ENCODE measurements at regions not wholly inside any gene's neighbourhood (a gene's known extent, or its start where the extent isn't known, plus 50 kb on each side); places are given as distances from the start of the nearest gene placed in this dataset.

DNA sequence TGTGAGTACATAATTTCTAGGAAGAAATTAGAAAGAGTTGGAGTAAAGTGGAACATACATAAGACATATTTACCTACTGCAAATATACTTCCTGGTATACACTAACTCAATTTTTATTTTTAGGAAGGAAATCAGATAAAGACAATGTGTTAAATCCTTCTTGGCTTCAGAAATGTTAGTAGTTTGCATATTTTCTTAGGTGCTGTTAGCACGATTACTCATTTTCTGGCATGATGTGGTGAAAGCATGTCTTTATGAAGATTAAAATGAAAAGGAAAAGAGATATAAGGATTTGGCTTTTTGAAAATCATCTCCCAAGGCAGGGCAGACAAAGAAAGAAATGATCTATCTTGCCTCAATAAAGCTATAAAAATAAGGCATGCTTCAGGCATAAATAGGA, 287.6 kb upstream of the E2F7 start:
- no peaks in the 10 kb centered on the region for H3K9me3 ChIP-seq
- no peaks in the 10 kb centered on the region for H3K4me1 Mint-ChIP-seq
- H3K36me3 Mint-ChIP-seq = no peaks in the 10 kb centered on the region
- H3K27ac ChIP-seq (ENCODE audit: low read length) = no peak overlapping the region
- WGBS (ENCODE audit: insufficient coverage) = 100% methylated on average over 1 of the region's 1 CpG
- no peak for ATAC-seq (replicated peaks in 1 of 4)
- H3K27me3 ChIP-seq (replicated peaks in 1 of 2; ENCODE audit: control insufficient read depth in 2 of 2, extremely low read depth in 1 of 2, insufficient read depth in 2 of 2, low read length in 1 of 2) = no peaks in the 10 kb centered on the region
- no peak for DNase-seq
- H3K4me3 ChIP-seq (ENCODE audit: control insufficient read depth in 1 of 2, extremely low read depth in 1 of 2, low read length in 1 of 2) = no peak overlapping the region
- H3K27ac Mint-ChIP-seq = no peak overlapping the region
- H3K9me3 Mint-ChIP-seq = peaks cover 0 to 3% (median 0%) of the 10 kb centered on the region in 3 donors
- H3K36me3 ChIP-seq (ENCODE audit: control insufficient read depth in 2 of 2, extremely low read depth in 1 of 2, insufficient read depth in 1 of 2, low read length in 1 of 2) = no peaks in the 10 kb centered on the region
- H3K4me3 Mint-ChIP-seq = no peak overlapping the region
- CTCF ChIA-PET = no interaction called here
- POLR2A ChIA-PET = no interaction called here
- H3K27me3 Mint-ChIP-seq = no peaks in the 10 kb centered on the region
- no peaks in the 10 kb centered on the region for H3K4me1 ChIP-seq (ENCODE audit: control insufficient read depth in 1 of 2, extremely low read depth in 1 of 2, insufficient read depth in 2 of 2, low read length in 2 of 2)

GRCh38 chr12:77351860-77352259, 286.5 kb upstream of the E2F7 start:
- POLR2A ChIA-PET = no interaction called here

DNA sequence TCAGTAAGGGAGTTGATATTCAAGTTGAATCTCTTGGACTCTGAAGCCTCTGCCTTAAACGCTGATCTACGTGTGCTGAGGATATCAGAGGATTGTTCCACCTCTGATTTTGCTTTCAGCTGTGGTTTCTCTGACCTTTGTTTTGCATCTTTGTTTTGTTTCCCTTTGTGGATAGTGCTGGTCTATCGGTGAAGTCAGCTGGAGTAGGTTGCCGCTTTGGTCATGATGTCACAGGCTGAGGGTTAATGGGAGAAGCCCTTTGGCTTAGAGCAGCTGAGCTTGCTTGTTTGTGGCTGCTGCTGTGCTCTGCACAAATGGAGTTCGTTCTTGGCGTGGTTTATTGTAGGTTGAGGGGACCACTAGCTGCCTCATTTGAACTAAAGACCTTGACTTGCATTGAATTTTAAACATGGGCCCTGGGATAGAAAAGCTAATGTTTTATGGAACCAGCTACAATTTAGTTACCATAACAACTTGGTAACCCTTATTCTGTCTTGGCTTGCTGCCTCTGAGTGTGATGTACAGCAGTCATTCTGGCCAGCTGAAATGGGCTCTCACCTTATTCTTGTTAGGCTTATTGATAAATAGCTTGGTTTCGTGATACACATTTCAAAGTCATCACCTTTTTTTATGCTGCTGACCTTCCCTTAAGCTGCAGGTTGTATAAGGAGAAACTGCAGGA, 284.5 kb upstream of the E2F7 start:
- H3K27me3 Mint-ChIP-seq = no peaks in the 10 kb centered on the region
- no peak overlapping the region for H3K4me3 ChIP-seq (ENCODE audit: control insufficient read depth in 1 of 2, extremely low read depth in 1 of 2, low read length in 1 of 2)
- 63% methylated on average over 6 of the region's 7 CpGs for WGBS (ENCODE audit: insufficient coverage)
- H3K4me1 ChIP-seq (ENCODE audit: control insufficient read depth in 1 of 2, extremely low read depth in 1 of 2, insufficient read depth in 2 of 2, low read length in 2 of 2) = no peaks in the 10 kb centered on the region
- DNase-seq (no peak), ATAC-seq (replicated peaks in 1 of 4) (no peak)
- H3K36me3 Mint-ChIP-seq = no peaks in the 10 kb centered on the region
- H3K27ac Mint-ChIP-seq = no peak overlapping the region
- H3K9me3 Mint-ChIP-seq = peaks cover 0 to 3% (median 0%) of the 10 kb centered on the region in 3 donors
- no peaks in the 10 kb centered on the region for H3K9me3 ChIP-seq
- no peaks in the 10 kb centered on the region for H3K4me1 Mint-ChIP-seq
- H3K27ac ChIP-seq (ENCODE audit: low read length) = no peak overlapping the region
- POLR2A ChIA-PET = no interaction called here
- H3K4me3 Mint-ChIP-seq = no peak overlapping the region
- H3K27me3 ChIP-seq (replicated peaks in 1 of 2; ENCODE audit: control insufficient read depth in 2 of 2, extremely low read depth in 1 of 2, insufficient read depth in 2 of 2, low read length in 1 of 2) = no peaks in the 10 kb centered on the region
- CTCF ChIA-PET = no interaction called here
- no peaks in the 10 kb centered on the region for H3K36me3 ChIP-seq (ENCODE audit: control insufficient read depth in 2 of 2, extremely low read depth in 1 of 2, insufficient read depth in 1 of 2, low read length in 1 of 2)

More at GRCh38 chr12:77351860-77352259, 286.5 kb upstream of the E2F7 start:
- ATAC-seq (replicated peaks in 1 of 4) (no peak), DNase-seq (no peak)
- Mint-ChIP-seq H3K9me3 (peaks cover 0 to 3% (median 0%) of the 10 kb centered on the region in 3 donors), H3K4me1 (no peaks in the 10 kb centered on the region), H3K27me3 (no peaks in the 10 kb centered on the region), H3K27ac (no peak overlapping the region), H3K4me3 (no peak overlapping the region), H3K36me3 (no peaks in the 10 kb centered on the region)
- Histone ChIP-seq H3K4me1 (ENCODE audit: control insufficient read depth in 1 of 2, extremely low read depth in 1 of 2, insufficient read depth in 2 of 2, low read length in 2 of 2) (no peaks in the 10 kb centered on the region), H3K9me3 (no peaks in the 10 kb centered on the region), H3K4me3 (ENCODE audit: control insufficient read depth in 1 of 2, extremely low read depth in 1 of 2, low read length in 1 of 2) (no peak overlapping the region), H3K27me3 (replicated peaks in 1 of 2; ENCODE audit: control insufficient read depth in 2 of 2, extremely low read depth in 1 of 2, insufficient read depth in 2 of 2, low read length in 1 of 2) (no peaks in the 10 kb centered on the region), H3K36me3 (ENCODE audit: control insufficient read depth in 2 of 2, extremely low read depth in 1 of 2, insufficient read depth in 1 of 2, low read length in 1 of 2) (no peaks in the 10 kb centered on the region), H3K27ac (ENCODE audit: low read length) (no peak overlapping the region)
- CTCF ChIA-PET = no interaction called here

GRCh38 chr12:77347017-77347416, 281.6 kb upstream of the E2F7 start:
- Mint-ChIP-seq H3K27ac (no peak overlapping the region), H3K9me3 (no peaks in the 10 kb centered on the region), H3K36me3 (no peaks in the 10 kb centered on the region), H3K4me3 (no peak overlapping the region), H3K4me1 (no peaks in the 10 kb centered on the region), H3K27me3 (no peaks in the 10 kb centered on the region)
- WGBS (ENCODE audit: insufficient coverage) = no CpG with 5 or more reads among the region's 2 CpGs
- no peak for ATAC-seq (replicated peaks in 1 of 4)
- Histone ChIP-seq H3K27ac (ENCODE audit: low read length) (no peak overlapping the region), H3K4me1 (ENCODE audit: control insufficient read depth in 1 of 2, extremely low read depth in 1 of 2, insufficient read depth in 2 of 2, low read length in 2 of 2) (no peaks in the 10 kb centered on the region), H3K9me3 (no peaks in the 10 kb centered on the region), H3K4me3 (ENCODE audit: control insufficient read depth in 1 of 2, extremely low read depth in 1 of 2, low read length in 1 of 2) (no peak overlapping the region), H3K27me3 (replicated peaks in 1 of 2; ENCODE audit: control insufficient read depth in 2 of 2, extremely low read depth in 1 of 2, insufficient read depth in 2 of 2, low read length in 1 of 2) (no peaks in the 10 kb centered on the region), H3K36me3 (ENCODE audit: control insufficient read depth in 2 of 2, extremely low read depth in 1 of 2, insufficient read depth in 1 of 2, low read length in 1 of 2) (no peaks in the 10 kb centered on the region)
- ChIA-PET POLR2A (no interaction called here), CTCF (no interaction called here)
- no peak for DNase-seq

DNA sequence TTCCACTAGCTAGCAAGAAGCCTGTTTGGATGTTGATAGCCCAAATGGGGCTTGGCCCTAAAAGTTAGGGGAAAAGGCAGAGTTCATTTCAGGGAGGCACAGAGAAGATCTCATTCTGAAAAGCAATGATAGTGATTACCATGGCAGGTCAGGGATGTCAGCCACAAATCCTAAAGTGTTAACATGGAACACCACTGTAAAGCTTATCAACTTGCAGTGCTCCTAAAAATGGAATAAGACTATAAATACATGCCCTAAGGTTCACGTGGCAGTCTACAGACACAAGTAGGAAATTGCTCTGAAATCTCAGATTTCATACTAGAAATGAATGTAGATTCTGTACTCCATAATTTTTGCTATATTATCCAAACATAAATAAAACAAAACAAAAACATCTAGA, 280.0 kb upstream of the E2F7 start:
- DNase-seq (no peak), ATAC-seq (replicated peaks in 1 of 4) (no peak)
- Histone ChIP-seq H3K9me3 (no peaks in the 10 kb centered on the region), H3K27ac (ENCODE audit: low read length) (no peak overlapping the region), H3K36me3 (ENCODE audit: control insufficient read depth in 2 of 2, extremely low read depth in 1 of 2, insufficient read depth in 1 of 2, low read length in 1 of 2) (no peaks in the 10 kb centered on the region), H3K27me3 (replicated peaks in 1 of 2; ENCODE audit: control insufficient read depth in 2 of 2, extremely low read depth in 1 of 2, insufficient read depth in 2 of 2, low read length in 1 of 2) (no peaks in the 10 kb centered on the region), H3K4me3 (ENCODE audit: control insufficient read depth in 1 of 2, extremely low read depth in 1 of 2, low read length in 1 of 2) (no peak overlapping the region), H3K4me1 (ENCODE audit: control insufficient read depth in 1 of 2, extremely low read depth in 1 of 2, insufficient read depth in 2 of 2, low read length in 2 of 2) (no peaks in the 10 kb centered on the region)
- no peak overlapping the region for H3K27ac Mint-ChIP-seq
- no peaks in the 10 kb centered on the region for H3K36me3 Mint-ChIP-seq
- no CpG with 5 or more reads among the region's 1 CpG for WGBS (ENCODE audit: insufficient coverage)
- no peaks in the 10 kb centered on the region for H3K27me3 Mint-ChIP-seq
- CTCF ChIA-PET = no interaction called here
- H3K9me3 Mint-ChIP-seq = no peaks in the 10 kb centered on the region
- POLR2A ChIA-PET = no interaction called here
- H3K4me1 Mint-ChIP-seq = no peaks in the 10 kb centered on the region
- H3K4me3 Mint-ChIP-seq = no peak overlapping the region

- ATAC-seq (replicated peaks in 1 of 4) (no peak), DNase-seq (no peak)
- H3K4me3 ChIP-seq (ENCODE audit: control insufficient read depth in 1 of 2, extremely low read depth in 1 of 2, low read length in 1 of 2) = no peak overlapping the region
- no peaks in the 10 kb centered on the region for H3K27me3 ChIP-seq (replicated peaks in 1 of 2; ENCODE audit: control insufficient read depth in 2 of 2, extremely low read depth in 1 of 2, insufficient read depth in 2 of 2, low read length in 1 of 2)
- H3K9me3 ChIP-seq = no peaks in the 10 kb centered on the region
- Mint-ChIP-seq H3K36me3 (no peaks in the 10 kb centered on the region), H3K27me3 (peaks cover 0 to 1% of the 10 kb centered on the region in 2 donors), H3K27ac (no peak overlapping the region), H3K4me3 (no peak overlapping the region), H3K4me1 (no peaks in the 10 kb centered on the region), H3K9me3 (peaks cover 0 to 1% (median 0%) of the 10 kb centered on the region in 3 donors)
- H3K36me3 ChIP-seq (ENCODE audit: control insufficient read depth in 2 of 2, extremely low read depth in 1 of 2, insufficient read depth in 1 of 2, low read length in 1 of 2) = no peaks in the 10 kb centered on the region
- no peaks in the 10 kb centered on the region for H3K4me1 ChIP-seq (ENCODE audit: control insufficient read depth in 1 of 2, extremely low read depth in 1 of 2, insufficient read depth in 2 of 2, low read length in 2 of 2)
- no peak overlapping the region for H3K27ac ChIP-seq (ENCODE audit: low read length)
- WGBS (ENCODE audit: insufficient coverage) = no CpG with 5 or more reads among the region's 1 CpG
- POLR2A ChIA-PET = no interaction called here
- CTCF ChIA-PET = no interaction called here
These were observed 279.3 kb upstream of the E2F7 start for GRCh38 chr12:77344651-77345050.

GRCh38 chr12:77343291-77343690, 277.9 kb upstream of the E2F7 start:
- Histone ChIP-seq H3K36me3 (ENCODE audit: control insufficient read depth in 2 of 2, extremely low read depth in 1 of 2, insufficient read depth in 1 of 2, low read length in 1 of 2) (no peaks in the 10 kb centered on the region), H3K27me3 (replicated peaks in 1 of 2; ENCODE audit: control insufficient read depth in 2 of 2, extremely low read depth in 1 of 2, insufficient read depth in 2 of 2, low read length in 1 of 2) (no peaks in the 10 kb centered on the region), H3K4me3 (ENCODE audit: control insufficient read depth in 1 of 2, extremely low read depth in 1 of 2, low read length in 1 of 2) (no peak overlapping the region), H3K4me1 (ENCODE audit: control insufficient read depth in 1 of 2, extremely low read depth in 1 of 2, insufficient read depth in 2 of 2, low read length in 2 of 2) (no peaks in the 10 kb centered on the region), H3K27ac (ENCODE audit: low read length) (no peak overlapping the region), H3K9me3 (no peaks in the 10 kb centered on the region)
- no CpG with 5 or more reads among the region's 1 CpG for WGBS (ENCODE audit: insufficient coverage)
- Mint-ChIP-seq H3K4me1 (no peaks in the 10 kb centered on the region), H3K27me3 (peaks cover 0 to 3% of the 10 kb centered on the region in 2 donors), H3K9me3 (peaks cover 0 to 4% (median 0%) of the 10 kb centered on the region in 3 donors), H3K27ac (no peak overlapping the region), H3K36me3 (no peaks in the 10 kb centered on the region), H3K4me3 (no peak overlapping the region)
- ATAC-seq (replicated peaks in 1 of 4) (no peak), DNase-seq (no peak)
- ChIA-PET POLR2A (no interaction called here), CTCF (no interaction called here)

All from T-cell (primary cell).